Activated CD8-positive, alpha-beta T cell treated with anti-CD3 and anti-CD28 coated beads, Interleukin-2, amount 10 ng/mL, durations not matched to agents 7 days and 5 days (primary cell): ENCODE measurements at regions not wholly inside any gene's neighbourhood (a gene's known extent, or its start where the extent isn't known, plus 50 kb on each side); places are given as distances from the start of the nearest gene placed in this dataset.

Experiments
- ATAC-seq: fragments of 150-1000 bp; cut with Tn5 transposase; one replicate; pipeline ENCODE4 v1.10.0; 2021; ENCODE audit warnings: moderate library complexity
- CTCF ChIA-PET: fragments of 350-600 bp; sonication (Branson Sonifier 250); formaldehyde crosslinking; loops from one replicate; lab custom pipeline; 2021; ENCODE audit warnings: antibody characterized with exemption; lab: Charles Lee
- POLR2A ChIA-PET: fragments of 350-600 bp; sonication (Branson Sonifier 250); formaldehyde crosslinking; loops from one replicate; lab custom pipeline; 2021; ENCODE audit warnings: antibody characterized with exemption; lab: Charles Lee
- DNase-seq: peaks from one replicate; pipeline ENCODE4 v3.0.0-alpha.2; 2020
- H3K27ac Mint-ChIP-seq: one replicate; pipeline ENCODE4 v1.8.0; 2021; ENCODE audit warnings: mild to moderate bottlenecking, mixed read lengths
- H3K27me3 Mint-ChIP-seq: one replicate; pipeline ENCODE4 v1.8.0; 2021; ENCODE audit warnings: low read depth, mixed read lengths
- H3K36me3 Mint-ChIP-seq: one replicate; pipeline ENCODE4 v1.8.0; 2021; ENCODE audit warnings: low read depth, mixed read lengths
- H3K4me1 Mint-ChIP-seq: one replicate; pipeline ENCODE4 v1.8.0; 2021; ENCODE audit warnings: low read depth, mixed read lengths
- H3K4me3 Mint-ChIP-seq: one replicate; pipeline ENCODE4 v1.8.0; 2021; ENCODE audit warnings: mild to moderate bottlenecking, mixed read lengths
- H3K9me3 Mint-ChIP-seq: one replicate; pipeline ENCODE4 v1.8.0; 2022; ENCODE audit warnings: mixed read lengths; ENCODE audit not compliant: insufficient read depth

DNA sequence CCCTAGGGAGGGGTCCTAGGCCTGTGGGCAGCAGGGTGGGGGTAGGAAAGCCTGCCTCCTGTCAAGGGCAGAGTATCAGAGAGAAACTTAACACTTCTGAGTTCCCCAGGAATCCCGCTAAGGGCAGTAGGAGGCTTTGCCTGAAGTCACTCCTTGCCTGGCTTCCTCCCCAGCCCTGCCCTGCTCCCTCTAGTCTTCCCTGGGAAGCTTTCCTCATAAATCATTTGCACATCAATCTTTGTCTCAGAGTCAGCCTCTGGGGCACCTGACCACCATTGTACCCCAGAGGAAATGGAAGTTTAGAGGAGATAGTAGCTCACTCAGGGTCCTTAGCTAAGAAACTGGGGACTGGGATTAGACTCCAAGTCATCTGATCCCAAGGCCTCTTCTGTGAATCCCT lies 129.4 kb upstream of the TLE3 start:
- Mint-ChIP-seq H3K9me3 (peaks cover 17% of the 10 kb centered on the region), H3K4me3 (no peak overlapping the region), H3K4me1 (peaks cover 14% of the 10 kb centered on the region), H3K27me3 (peaks cover 11% of the 10 kb centered on the region), H3K36me3 (peaks cover 16% of the 10 kb centered on the region), H3K27ac (no peak overlapping the region)
- DNase-seq (no peak), ATAC-seq (no peak)
- POLR2A ChIA-PET = no interaction called here
- CTCF ChIA-PET = no interaction called here

DNA sequence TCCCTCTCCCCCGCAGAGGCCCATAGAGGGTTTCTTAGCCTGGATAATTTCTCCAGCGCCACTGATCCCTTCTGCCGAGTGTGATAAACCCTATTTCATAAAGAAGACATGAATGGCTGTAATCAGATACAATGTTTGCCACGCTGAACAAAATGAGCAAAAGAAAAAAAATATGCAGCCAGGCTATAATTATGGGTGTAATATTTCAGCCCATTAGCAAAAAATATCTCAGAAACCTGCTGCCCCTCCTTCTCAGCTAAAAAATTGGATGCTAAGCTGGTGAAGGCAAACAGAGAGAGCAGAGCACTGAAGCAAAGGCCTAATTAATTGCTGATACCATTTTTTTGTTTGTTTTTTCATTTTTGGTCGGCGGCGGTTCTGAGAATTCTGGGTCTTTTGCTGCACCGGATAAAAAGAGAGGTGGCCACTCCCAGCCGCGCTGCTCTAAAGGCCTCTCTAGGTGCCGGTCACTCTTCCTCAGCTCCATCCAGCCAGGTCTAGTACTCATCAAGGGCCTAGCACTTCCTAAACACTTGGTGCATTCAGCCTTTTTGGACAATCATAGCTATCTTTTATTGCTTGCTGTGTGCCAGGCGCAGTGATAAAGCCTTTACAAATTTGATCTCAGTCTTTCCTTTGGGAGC lies 128.7 kb upstream of the TLE3 start:
- Mint-ChIP-seq H3K4me1 (peaks cover 12% of the 10 kb centered on the region), H3K27ac (no peak overlapping the region), H3K36me3 (peaks cover 9% of the 10 kb centered on the region), H3K27me3 (peaks cover 11% of the 10 kb centered on the region), H3K9me3 (peaks cover 11% of the 10 kb centered on the region), H3K4me3 (no peak overlapping the region)
- ChIA-PET POLR2A (no interaction called here), CTCF (no interaction called here)
- DNase-seq = no peak
- no peak for ATAC-seq

DNA sequence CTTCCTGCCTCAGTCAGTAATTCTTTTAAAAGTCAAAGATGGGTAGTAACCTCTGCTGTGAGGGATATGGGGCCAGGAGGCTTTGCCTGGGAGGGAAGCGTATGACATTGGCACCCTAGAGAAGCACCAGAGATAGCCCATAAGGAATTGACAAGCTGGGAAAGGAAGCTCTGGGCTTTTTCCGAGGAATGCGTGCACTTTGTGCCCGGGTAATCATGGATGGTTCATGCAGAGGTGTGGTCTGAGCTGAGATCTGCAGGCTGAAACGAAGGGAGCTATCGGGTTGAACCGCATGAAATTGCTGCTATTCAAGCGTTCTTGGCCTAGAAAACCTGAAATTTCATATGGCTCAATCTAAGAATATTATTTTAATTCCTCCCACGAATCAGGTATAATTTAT lies 127.7 kb upstream of the TLE3 start:
- Mint-ChIP-seq H3K27me3 (peaks cover 13% of the 10 kb centered on the region), H3K36me3 (peaks cover 8% of the 10 kb centered on the region), H3K4me3 (no peak overlapping the region), H3K4me1 (peaks cover 12% of the 10 kb centered on the region), H3K9me3 (peaks cover 8% of the 10 kb centered on the region), H3K27ac (no peak overlapping the region)
- POLR2A ChIA-PET = no interaction called here
- DNase-seq (no peak), ATAC-seq (no peak)
- CTCF ChIA-PET = no interaction called here

DNA sequence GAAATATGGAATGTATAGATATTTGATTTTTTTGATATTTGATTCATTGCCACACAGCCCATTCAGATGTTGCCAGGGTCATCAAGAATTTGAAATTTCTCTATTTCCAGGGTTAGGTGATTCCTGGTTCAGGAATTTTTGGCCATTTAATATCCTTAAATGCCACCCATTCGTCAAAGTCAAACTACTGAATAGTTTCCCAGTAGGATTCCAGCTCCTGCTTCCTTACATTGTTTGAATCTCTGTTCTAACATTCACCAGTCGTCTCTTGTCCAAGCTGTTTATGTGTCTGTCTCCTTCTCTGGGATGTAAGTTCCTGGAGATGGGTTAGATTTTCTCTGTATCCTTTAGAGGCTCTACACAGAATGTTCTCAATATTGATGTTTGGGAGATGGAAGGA lies 124.9 kb upstream of the TLE3 start:
- Mint-ChIP-seq H3K27ac (no peak overlapping the region), H3K4me1 (peaks cover 12% of the 10 kb centered on the region), H3K36me3 (no peaks in the 10 kb centered on the region), H3K4me3 (no peak overlapping the region), H3K27me3 (peaks cover 12% of the 10 kb centered on the region), H3K9me3 (no peaks in the 10 kb centered on the region)
- DNase-seq = no peak
- ATAC-seq = no peak
- CTCF ChIA-PET = no interaction called here
- POLR2A ChIA-PET = no interaction called here

DNA sequence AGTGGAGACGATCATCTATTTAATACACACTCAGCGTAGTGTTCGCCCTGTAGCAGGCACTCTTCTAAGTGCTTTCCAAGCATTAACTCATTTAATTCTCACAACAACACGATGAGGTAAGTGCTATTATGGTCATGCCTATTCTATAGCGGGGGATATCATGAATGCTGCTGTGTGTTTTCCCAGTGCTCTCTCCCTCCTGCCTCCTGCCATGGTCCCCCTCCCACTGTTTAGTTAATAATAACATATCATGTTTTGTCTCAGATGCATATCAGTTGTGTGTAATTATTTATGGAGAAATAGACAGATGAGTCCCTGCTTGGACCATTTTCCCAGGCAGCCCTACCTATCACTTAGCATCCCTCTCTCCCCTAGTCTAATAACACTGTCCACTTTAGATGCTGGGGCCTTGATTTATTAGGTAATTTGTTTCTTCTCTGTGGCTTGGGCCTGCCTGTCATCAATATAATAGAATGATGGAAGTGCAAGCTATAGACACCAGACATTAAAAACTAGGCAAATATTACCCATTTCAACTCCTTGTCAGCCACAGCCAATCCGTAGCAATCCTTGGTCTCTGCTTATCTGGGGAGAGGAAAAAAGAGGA lies 122.9 kb upstream of the TLE3 start:
- H3K27me3 Mint-ChIP-seq = peaks cover 13% of the 10 kb centered on the region
- POLR2A ChIA-PET = no interaction called here
- DNase-seq (no peak), ATAC-seq (no peak)
- no peaks in the 10 kb centered on the region for H3K9me3 Mint-ChIP-seq
- CTCF ChIA-PET = no interaction called here
- no peaks in the 10 kb centered on the region for H3K36me3 Mint-ChIP-seq
- no peak overlapping the region for H3K27ac Mint-ChIP-seq
- H3K4me3 Mint-ChIP-seq = no peak overlapping the region
- H3K4me1 Mint-ChIP-seq = peaks cover 12% of the 10 kb centered on the region

DNA sequence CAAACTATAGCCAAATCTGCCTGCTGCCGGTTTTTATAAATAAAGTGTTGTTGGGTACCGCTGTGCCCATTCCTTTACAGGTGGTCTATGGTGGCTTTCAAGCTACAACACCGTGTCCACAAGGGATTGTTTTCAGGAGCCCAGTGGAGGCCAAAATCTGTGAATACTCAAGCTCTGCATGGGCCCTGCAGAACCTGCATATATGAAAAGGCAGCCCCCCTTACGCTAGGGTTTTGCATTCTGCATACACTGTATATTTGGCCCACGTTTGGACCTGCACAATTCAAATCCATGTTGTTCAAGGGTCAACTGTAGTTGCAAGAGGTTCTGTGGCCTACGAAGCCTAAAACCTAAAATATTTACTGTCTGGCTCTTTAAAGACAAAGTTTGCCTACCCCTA lies 122.2 kb upstream of the TLE3 start:
- ATAC-seq = no peak

DNA sequence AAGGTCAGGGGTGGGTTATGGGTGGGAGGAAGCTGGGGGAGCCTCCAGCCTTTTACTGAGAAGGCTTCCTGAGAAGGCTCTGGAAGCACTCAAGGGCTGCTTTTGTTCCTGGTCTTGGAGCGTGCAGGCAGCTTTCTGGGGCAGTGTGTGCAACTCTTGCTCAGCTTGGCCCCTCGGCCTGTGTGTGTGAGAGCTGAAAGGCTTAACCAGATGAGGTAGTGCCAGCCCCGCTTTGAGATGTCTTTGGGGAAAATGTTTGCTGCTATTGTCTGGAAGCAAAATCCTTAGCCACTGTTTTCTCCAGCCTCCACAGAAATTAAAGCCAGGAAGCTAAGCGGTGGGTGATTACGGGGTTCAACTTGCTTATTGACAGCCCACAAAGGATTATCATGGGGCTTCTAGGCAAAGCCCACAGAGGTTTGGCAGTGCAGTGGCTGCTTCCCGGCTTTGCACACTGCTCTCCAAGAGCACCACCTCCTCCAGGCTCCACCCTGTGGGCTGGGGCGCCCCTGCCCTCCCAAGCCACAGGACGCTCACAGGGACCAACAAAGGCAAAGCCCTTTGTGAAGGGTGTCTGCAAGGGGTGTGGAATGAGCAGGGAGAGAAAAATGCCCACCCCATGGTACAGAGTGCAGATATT lies 121.7 kb upstream of the TLE3 start:
- CTCF ChIA-PET = no interaction called here

More for the DNA sequence above, 122.2 kb upstream of the TLE3 start:
- Mint-ChIP-seq H3K4me3 (no peak overlapping the region), H3K9me3 (no peaks in the 10 kb centered on the region), H3K27ac (no peak overlapping the region), H3K27me3 (peaks cover 8% of the 10 kb centered on the region), H3K4me1 (peaks cover 12% of the 10 kb centered on the region), H3K36me3 (no peaks in the 10 kb centered on the region)
- POLR2A ChIA-PET = no interaction called here
- DNase-seq = no peak
- CTCF ChIA-PET = no interaction called here

DNA sequence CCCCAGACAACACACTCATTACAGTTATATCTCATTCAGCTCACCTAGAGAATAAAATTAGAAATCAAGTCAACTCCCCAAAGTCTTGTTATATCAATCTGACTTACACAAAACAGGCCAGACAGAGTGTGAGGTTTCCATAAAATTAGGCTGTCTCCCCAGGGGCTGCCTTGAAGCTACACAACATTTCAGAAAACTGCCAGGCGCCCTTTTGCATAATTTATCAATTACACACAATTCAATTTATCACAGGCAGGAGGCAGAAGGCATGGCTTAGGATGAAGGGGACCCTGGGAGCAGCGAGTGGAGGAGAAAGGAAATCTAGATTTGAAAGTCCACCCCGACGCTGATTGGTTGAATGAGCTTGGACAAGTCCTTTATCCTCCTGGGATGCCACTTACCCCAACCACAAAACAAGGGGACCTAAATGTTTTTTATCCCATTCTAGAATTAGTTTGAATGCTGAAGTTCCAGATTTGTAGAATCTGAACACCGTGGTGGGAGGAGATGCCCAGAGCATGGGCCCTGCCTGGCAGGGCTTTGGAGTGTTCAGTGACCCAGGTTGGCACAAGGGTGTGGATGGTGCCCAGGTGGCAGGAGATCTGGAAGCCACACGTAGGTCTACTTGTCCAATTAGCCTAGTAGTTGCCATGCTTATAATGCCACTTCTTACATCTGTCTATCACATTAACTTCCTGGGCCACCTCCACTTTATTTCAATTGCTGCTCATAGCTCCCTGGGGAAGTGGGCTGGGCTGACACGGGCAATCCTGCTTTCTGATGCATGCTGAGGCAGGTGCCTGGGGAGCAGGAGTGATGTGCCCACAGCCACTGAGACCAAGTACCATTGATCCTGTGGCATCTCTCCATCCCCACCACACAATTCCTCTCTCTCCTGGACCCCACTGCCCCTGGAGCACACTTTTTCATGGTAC lies 119.8 kb upstream of the TLE3 start:
- Mint-ChIP-seq H3K27ac (no peak overlapping the region), H3K27me3 (peaks cover 8% of the 10 kb centered on the region), H3K9me3 (no peaks in the 10 kb centered on the region), H3K36me3 (no peaks in the 10 kb centered on the region), H3K4me3 (no peak overlapping the region), H3K4me1 (no peaks in the 10 kb centered on the region)
- ChIA-PET POLR2A (no interaction called here), CTCF (no interaction called here)
- ATAC-seq = no peak
- DNase-seq = no peak

More for the DNA sequence above, 121.7 kb upstream of the TLE3 start:
- no peak overlapping the region for H3K4me3 Mint-ChIP-seq
- H3K27me3 Mint-ChIP-seq = peaks cover 8% of the 10 kb centered on the region
- ATAC-seq (no peak), DNase-seq (no peak)
- H3K9me3 Mint-ChIP-seq = no peaks in the 10 kb centered on the region
- H3K4me1 Mint-ChIP-seq = peaks cover 12% of the 10 kb centered on the region
- POLR2A ChIA-PET = no interaction called here
- no peaks in the 10 kb centered on the region for H3K36me3 Mint-ChIP-seq
- no peak overlapping the region for H3K27ac Mint-ChIP-seq

DNA sequence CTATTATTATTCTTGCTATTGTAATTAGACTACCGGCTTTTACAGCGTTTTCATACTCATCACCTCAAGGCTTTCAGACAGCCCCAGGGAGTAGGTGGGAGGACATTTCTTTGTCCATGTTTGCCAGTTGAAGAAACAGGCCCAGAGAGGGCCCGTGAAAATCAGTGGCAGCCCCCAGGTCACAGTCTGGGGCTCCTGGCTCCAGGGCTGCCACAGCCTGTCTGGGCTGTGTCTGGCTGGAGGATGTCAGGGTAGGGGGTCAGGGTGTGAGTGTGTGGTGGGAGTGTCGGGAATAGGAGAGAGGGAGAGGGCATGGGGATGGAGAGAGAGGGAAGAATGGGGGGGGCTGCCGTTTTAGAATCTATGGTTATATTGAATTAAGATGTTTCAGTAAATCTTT lies 118.2 kb upstream of the TLE3 start:
- H3K4me1 Mint-ChIP-seq = no peaks in the 10 kb centered on the region
- ATAC-seq (no peak), DNase-seq (no peak)
- ChIA-PET POLR2A (no interaction called here), CTCF (no interaction called here)
- H3K27me3 Mint-ChIP-seq = peaks cover 15% of the 10 kb centered on the region
- H3K9me3 Mint-ChIP-seq = no peaks in the 10 kb centered on the region
- H3K36me3 Mint-ChIP-seq = no peaks in the 10 kb centered on the region
- H3K4me3 Mint-ChIP-seq = no peak overlapping the region
- no peak overlapping the region for H3K27ac Mint-ChIP-seq

DNA sequence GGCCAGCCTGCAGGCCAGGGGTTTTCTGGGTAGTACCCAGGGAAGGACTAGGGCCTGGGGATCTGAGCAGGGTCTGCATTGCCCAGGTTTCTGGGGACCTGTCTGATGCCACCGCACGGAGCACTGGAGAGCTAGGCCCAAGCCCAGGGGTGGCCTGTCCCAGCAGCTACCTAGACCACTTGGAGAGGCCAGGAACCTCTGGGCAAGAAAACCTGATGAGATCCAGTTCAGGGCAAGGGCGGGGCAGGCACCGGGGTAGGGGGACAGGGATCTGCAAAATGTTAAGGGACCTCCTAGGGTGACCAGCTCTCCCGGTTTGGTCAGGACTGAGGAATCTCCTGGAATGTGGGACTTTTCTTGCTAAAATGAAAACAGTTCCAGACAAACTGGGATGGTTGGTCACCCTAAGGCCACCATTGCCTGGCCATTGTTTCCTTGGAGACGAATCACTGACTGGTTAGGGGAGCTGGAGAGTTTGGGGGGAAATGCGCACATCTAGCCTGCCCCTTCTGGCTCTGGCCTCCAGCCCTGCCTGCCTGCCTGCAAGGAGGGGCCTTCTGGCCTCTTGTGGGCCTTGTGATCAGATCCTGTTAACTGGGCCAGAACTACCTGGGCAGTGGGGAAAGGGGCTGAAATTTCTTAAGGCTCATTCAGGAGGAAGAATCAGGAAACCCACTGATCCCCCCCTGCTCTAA lies 117.4 kb upstream of the TLE3 start:
- no peaks in the 10 kb centered on the region for H3K9me3 Mint-ChIP-seq
- H3K4me3 Mint-ChIP-seq = no peak overlapping the region
- no peak overlapping the region for H3K27ac Mint-ChIP-seq
- no peaks in the 10 kb centered on the region for H3K4me1 Mint-ChIP-seq
- no peaks in the 10 kb centered on the region for H3K36me3 Mint-ChIP-seq
- DNase-seq (no peak), ATAC-seq (no peak)
- ChIA-PET CTCF (no interaction called here), POLR2A (no interaction called here)
- H3K27me3 Mint-ChIP-seq = peaks cover 19% of the 10 kb centered on the region

DNA sequence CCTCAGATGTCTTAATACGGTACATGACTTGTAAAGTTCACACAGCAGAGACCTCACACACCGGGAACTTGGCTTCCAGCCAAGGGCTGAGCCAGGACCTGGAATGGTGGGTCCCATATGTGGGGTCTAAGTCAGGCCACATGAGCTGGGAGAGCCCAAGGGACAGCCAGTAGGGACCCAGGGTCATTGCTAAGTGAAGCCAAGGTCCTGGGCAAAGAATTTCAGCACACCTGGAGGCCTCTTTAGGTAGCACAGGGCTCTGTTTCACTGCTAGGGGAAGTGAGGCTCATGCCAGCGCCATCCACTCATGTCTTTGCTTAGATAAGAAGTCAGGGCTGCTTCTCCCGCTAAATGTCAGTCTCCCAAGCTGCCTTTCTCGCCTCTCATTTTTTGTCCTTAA lies 116.6 kb upstream of the TLE3 start:
- H3K4me3 Mint-ChIP-seq = no peak overlapping the region
- no peaks in the 10 kb centered on the region for H3K9me3 Mint-ChIP-seq
- no peak for DNase-seq
- ATAC-seq = no peak
- CTCF ChIA-PET = no interaction called here
- no peaks in the 10 kb centered on the region for H3K36me3 Mint-ChIP-seq
- no peaks in the 10 kb centered on the region for H3K4me1 Mint-ChIP-seq
- peaks cover 22% of the 10 kb centered on the region for H3K27me3 Mint-ChIP-seq
- H3K27ac Mint-ChIP-seq = no peak overlapping the region
- POLR2A ChIA-PET = no interaction called here
